Stimulated activated CD8-positive, alpha-beta memory T cell treated with anti-CD3 and anti-CD28 coated beads, Interleukin-15, amount 100 ng/mL, for 1 hour (primary cell): ENCODE measurements at regions not wholly inside any gene's neighbourhood (a gene's known extent, or its start where the extent isn't known, plus 50 kb on each side); places are given as distances from the start of the nearest gene placed in this dataset.

Experiments
- DNase-seq: peaks from one replicate; pipeline ENCODE4 v3.0.0-alpha.2; 2020; ENCODE audit warnings: low read depth

GRCh38 chr21:35127026-35127425 lies 77.9 kb upstream of the RUNX1 start:
- DNase-seq = no peak

- DNase-seq = no peak
These were observed 71.6 kb upstream of the RUNX1 start for GRCh38 chr21:35120631-35121180.

- DNase-seq = no peak
These were observed 70.5 kb upstream of the RUNX1 start for GRCh38 chr21:35119501-35120047.

- DNase-seq = no peak
These were observed 67.7 kb upstream of the RUNX1 start for GRCh38 chr21:35116777-35117176.

GRCh38 chr21:35113064-35113463 lies 64.0 kb upstream of the RUNX1 start:
- DNase-seq = no peak

GRCh38 chr21:35111321-35111930 lies 62.3 kb upstream of the RUNX1 start:
- no peak for DNase-seq

GRCh38 chr21:35108887-35109286 lies 59.8 kb upstream of the RUNX1 start:
- DNase-seq = no peak

GRCh38 chr21:35107520-35107919 lies 58.4 kb upstream of the RUNX1 start:
- no peak for DNase-seq

GRCh38 chr21:35106246-35106835 lies 57.2 kb upstream of the RUNX1 start:
- DNase-seq = no peak

GRCh38 chr21:35102488-35103371 lies 53.6 kb upstream of the RUNX1 start:
- DNase-seq = no peak

GRCh38 chr21:35100349-35100811 lies 51.3 kb upstream of the RUNX1 start:
- no peak for DNase-seq

- DNase-seq = no peak
These were observed 50.2 kb upstream of the RUNX1 start for GRCh38 chr21:35099310-35099709.
